ENCODE measurements at regions not wholly inside any gene's neighbourhood (a gene's known extent, or its start where the extent isn't known, plus 50 kb on each side); places are given as distances from the start of the nearest gene placed in this dataset.
A peak's percentile ranks its signal among the peaks of the same experiment; 100 is the strongest.
"Not testable (repeated sequence)": the region's sequence is repeated elsewhere in the genome, so short reads cannot be mapped to it uniquely, and the experiment has no call there.

GRCh38 chr12:58310809-58311622, 369.6 kb downstream of the ATP23 start:
- DNase-seq (ENCODE audit: low read depth in 2 of 2), result peak; percentile 97 to 98

DNA sequence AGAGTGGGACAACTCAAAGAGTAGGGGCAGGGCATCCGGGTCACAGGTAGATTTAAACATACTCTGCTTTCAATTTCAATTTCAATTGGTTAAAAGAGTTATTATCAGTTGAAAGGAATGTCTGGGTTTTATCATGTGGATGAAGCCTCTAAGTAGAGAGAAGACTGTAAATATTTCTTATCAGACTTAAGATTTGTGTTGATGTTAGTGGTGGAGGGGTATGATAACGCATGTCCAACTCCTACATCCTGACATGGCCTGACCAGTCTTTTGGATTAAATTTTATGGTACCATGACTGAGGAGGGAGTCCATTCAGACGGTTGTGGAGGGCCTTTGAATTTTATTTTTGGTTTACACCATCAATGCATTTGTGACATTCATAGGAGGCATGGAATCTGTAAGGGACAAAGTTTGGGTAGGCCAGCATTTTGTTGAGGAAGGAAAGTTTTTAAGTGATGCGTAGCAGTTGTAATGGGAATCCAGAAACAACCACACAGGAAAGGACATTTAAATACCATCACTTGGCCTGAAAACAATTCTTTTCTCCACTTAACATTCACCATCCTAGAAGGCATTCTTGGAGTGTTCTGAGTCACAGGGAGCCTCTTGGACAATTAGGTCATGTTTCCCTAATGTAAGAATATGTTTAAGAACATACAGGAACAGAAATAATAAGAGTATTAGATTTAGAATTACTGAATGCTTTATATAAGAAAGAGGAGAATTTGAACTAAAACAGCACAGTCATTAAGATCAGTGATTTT, 371.9 kb downstream of the ATP23 start:
- peak in 1 of 2 experiments; percentile 63 for DNase-seq (ENCODE audit: low read depth in 2 of 2)

DNA sequence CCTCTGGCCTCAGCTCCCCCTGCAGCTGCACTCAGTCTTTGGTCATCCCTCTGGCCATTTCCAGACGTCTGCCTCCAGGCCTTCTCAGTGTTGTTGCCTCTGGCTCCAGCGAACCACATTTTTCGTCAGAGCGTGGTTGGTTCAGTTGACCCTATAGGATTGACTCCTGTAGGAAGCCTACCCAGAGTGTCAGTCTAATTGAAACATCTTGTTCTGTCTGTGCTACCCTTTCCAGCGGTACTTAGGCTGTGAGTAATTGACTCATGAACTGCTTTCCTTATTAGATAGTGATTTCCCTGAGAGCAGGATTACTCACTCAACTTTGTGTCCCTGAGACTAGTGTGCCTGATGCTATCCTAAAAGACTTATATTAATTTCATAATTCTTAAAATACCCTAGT, 373.2 kb downstream of the ATP23 start:
- no peak for DNase-seq (ENCODE audit: low read depth in 2 of 2)

- DNase-seq (ENCODE audit: low read depth in 2 of 2), result no peak
Observed at GRCh38 chr12:58316926-58317325, 375.6 kb downstream of the ATP23 start.

DNA sequence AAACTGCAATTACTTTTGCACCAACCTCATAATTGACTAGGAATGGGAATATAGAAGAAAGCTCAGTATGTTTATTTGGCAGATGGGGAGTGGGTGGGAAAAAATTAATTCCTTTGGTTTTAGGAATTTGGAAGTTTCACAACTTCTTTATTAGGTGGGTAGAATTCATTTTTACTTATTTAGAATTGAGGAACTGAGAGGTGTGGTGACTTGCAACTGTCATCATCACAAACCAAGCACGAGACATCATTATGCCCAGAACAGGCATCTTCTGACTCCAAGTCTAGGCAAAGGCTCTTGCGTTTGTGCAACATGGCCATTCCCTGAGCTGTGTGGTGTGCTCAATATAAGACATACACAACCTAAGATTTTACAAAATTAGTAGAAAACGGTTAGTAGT, 380.0 kb downstream of the ATP23 start:
- DNase-seq (ENCODE audit: low read depth in 2 of 2), result no peak

- DNase-seq (ENCODE audit: low read depth in 2 of 2), result no peak
Observed at GRCh38 chr12:58323676-58324075, 382.3 kb downstream of the ATP23 start.

- no peak for DNase-seq (ENCODE audit: low read depth in 2 of 2)
Observed at GRCh38 chr12:58325561-58325960, 384.2 kb downstream of the ATP23 start.

GRCh38 chr12:58326534-58326933, 385.2 kb downstream of the ATP23 start:
- DNase-seq (ENCODE audit: low read depth in 2 of 2), result no peak

- DNase-seq (ENCODE audit: low read depth in 2 of 2), result peak; percentile 81 to 84
Observed at GRCh38 chr12:58336581-58337242, 395.3 kb downstream of the ATP23 start.

DNA sequence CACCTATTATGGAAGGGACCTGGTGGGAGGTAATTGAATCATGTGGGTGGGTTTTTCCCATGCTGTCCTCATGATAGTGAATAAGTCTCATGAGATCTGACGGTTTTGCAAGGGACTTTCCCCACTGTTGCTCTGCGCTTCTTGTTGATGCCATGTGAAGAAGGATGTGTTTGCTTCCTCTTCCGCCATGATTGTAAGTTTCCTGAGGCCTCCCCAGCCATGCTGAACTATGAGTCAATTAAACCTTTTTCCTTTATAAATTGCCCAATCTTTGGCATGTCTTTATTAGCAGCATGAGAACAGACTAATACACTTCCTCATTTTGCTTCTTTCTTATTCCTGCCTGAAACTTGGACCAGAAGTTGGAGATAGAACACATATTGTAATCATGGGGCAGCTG, 396.2 kb downstream of the ATP23 start:
- not testable (repeated sequence) for DNase-seq (ENCODE audit: low read depth in 2 of 2)

DNA sequence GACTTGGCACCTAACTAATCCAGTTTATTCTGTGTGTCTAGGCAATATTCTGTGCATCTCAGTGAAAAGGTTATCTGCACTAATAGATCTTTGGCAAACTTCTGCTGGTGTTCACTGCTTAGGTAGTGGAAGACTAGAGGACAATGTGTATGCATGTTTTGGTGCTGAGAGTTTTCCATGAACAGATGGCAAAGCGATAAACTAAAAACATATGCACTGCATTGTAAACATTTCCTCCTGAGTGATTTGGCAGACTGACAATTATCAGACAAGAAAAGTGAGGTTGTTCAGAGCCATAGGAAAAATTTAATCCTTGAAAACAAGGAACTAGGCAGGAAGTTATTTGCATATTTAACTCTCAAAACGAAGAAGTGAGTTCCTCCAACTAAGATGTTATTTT, 400.4 kb downstream of the ATP23 start:
- DNase-seq (ENCODE audit: low read depth in 2 of 2), result peak; percentile 88 to 90

DNA sequence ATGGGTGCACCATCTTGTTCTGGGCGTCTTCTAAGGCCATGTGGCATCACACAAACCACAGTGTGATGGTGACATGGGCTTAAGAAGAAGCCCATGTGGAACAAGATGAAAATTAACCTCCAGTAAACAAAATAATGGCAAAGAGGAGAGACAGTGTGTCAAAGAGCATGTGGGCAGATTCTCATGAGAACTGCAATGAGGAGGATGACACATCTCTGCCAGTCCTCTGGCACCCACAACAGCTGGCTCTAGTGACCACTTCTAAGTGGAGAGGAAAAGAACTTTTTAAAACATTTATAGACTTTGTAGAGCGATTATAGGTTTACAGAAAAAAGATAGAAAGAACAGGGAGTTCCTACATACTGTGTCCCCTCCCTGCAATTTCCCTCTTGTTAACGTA, 401.4 kb downstream of the ATP23 start:
- no peak for DNase-seq (ENCODE audit: low read depth in 2 of 2)

DNA sequence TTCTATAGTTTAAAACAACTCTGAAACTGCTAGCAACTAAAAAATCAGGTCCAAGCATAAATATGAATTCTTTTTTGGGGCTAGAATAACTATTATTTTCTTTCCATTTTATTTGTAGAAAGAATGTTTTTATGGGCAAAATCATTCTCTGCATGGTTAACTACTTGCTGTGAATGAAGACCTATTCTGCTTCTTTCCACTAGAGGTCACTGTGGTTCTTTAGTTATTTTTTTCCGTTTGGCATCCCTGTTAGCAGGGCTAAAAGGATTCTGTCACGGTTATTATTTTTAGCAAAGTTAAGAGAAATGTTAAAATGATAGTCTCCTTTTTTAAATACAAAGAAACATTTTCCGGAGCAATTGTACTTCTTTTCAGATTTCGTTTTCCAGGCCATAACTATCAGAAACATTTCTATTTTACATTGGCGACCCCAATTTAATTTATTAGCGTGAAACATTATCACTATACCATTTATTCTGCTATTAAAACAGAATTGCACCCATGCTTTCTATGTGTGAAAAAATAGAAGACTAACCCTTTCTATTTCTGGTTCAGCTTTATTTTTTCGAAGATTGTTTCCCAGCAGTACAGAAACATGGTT, 404.8 kb downstream of the ATP23 start:
- DNase-seq (ENCODE audit: low read depth in 2 of 2), result peak in 1 of 2 experiments; percentile 34

DNA sequence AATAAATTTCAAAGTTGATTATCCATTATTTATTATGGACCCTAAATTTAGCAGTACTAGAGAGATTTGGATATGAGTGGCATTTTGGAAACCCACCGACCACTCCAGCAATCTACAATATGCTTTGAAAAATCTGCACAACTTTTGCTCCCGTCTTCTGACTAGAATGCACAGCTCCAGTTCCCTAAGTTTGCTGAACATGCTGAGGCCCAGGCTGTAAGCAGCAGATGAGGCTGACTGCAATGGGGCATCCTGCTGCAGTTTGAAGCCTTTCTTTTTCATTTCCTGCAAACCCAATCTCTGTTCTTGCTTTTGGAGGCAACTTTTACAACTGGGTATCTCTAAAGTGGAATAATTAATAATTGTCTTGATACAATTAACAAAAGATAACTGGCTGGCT, 405.8 kb downstream of the ATP23 start:
- no peak for DNase-seq (ENCODE audit: low read depth in 2 of 2)

DNA sequence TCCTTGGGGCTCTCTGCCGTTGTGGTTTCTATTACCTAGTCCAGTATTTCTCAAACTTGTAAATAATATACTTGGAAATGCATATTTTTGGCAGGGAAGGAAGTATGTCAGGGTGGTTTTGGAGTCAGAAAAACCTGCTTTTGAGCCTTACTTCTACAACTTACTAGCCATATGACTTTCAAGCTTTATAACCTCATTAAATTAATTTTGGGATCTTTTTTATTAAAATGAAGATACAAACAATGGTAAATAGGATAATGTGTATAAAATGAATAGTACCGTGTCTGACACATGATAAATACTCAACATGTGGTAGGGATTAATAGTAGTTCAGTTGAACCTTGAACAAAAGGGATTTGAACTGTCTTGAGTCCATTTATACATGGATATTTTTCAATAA, 406.3 kb downstream of the ATP23 start:
- DNase-seq (ENCODE audit: low read depth in 2 of 2), result no peak

- DNase-seq (ENCODE audit: low read depth in 2 of 2), result no peak
Observed at GRCh38 chr12:58349161-58349560, 407.8 kb downstream of the ATP23 start.

- no peak for DNase-seq (ENCODE audit: low read depth in 2 of 2)
Observed at GRCh38 chr12:58356794-58357193, 415.4 kb downstream of the ATP23 start.

- DNase-seq (ENCODE audit: low read depth in 2 of 2), result no peak
Observed at GRCh38 chr12:58357511-58357910, 416.1 kb downstream of the ATP23 start.

DNA sequence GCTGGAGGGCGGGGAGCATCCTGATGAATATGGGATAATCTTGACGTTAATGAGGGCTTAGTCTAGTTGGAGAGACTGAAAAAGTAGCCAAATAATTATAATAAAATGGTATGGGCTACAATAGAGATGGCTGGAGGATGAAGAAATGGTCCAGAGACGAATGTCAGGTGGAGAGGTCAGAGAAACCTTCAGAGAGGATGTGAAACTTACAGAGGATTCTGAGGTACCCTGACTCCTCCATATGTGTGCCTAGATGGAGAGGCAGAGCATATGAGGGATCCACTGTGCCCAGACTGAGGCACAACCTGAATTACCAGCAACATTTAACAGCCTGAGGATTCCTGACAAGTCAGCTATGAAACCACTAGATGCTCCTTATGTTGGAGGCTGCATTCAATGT, 417.0 kb downstream of the ATP23 start:
- no peak for DNase-seq (ENCODE audit: low read depth in 2 of 2)

- peak; percentile 83 to 89 for DNase-seq (ENCODE audit: low read depth in 2 of 2)
Observed at GRCh38 chr12:58359084-58359483, 417.7 kb downstream of the ATP23 start.

DNA sequence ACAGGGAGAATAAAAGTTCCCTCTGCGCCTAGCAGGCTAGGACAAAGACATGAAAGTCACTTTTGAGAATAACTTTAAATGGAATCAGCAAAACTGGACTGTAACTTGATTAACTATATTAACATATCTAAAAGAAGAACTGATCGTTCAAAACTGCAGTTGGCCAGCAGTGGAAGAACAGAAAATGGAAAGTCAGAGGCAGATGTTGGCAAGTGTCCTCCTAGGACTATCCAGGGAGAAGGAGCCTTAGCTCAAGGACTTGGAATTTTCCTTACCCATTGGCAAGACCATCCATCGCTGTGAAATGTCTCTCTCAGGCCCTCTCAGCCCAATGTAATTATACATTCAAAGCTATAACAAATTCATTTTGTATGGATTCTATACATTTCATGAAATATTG, 419.7 kb downstream of the ATP23 start:
- no peak for DNase-seq (ENCODE audit: low read depth in 2 of 2)

GRCh38 chr12:58363971-58364370, 422.6 kb downstream of the ATP23 start:
- DNase-seq (ENCODE audit: low read depth in 2 of 2), result no peak

All from fibroblast of skin of left biceps (primary cell).